SK-N-SH (cell line): ENCODE measurements at regions not wholly inside any gene's neighbourhood (a gene's known extent, or its start where the extent isn't known, plus 50 kb on each side); places are given as distances from the start of the nearest gene placed in this dataset.

ENCODE experiments used
- CTCF ChIA-PET: fragments of 300-600, 350-600 bp; formaldehyde crosslinking; extraction: SDS; loops from one replicate; lab custom pipeline; 2021; lab: Yijun Ruan, JAX
- POLR2A ChIA-PET: fragments of 350-600 bp; sonication (Branson Sonifier 250); formaldehyde crosslinking; extraction: SDS; loops from one replicate; lab custom pipeline; 2020; ENCODE audit warnings: antibody characterized with exemption, inconsistent platforms; lab: Yijun Ruan, JAX
- DNase-seq: peaks from one replicate; pipeline ENCODE4 v3.0.0; 2012
- H2AFZ ChIP-seq: fragments of 200-600 bp; sonication (generic); 2 replicates; pipeline ENCODE4 v1.8.1; 2016; ENCODE audit warnings: antibody characterized with exemption, mild to moderate bottlenecking, low read depth
- H3F3A ChIP-seq: fragments of 200-600 bp; sonication (generic); replicated peaks from 2 replicates; pipeline ENCODE3; 2016; ENCODE audit warnings: antibody characterized with exemption, mild to moderate bottlenecking; ENCODE audit not compliant: insufficient read depth
- H3K27ac ChIP-seq, 2 experiments: fragments of 200-500 bp in 1 of 2; fragments of 200-600 bp in 1 of 2; sonication (Bioruptor generic) in 1 of 2; sonication (generic), shearing (Covaris generic) in 1 of 2; 2 replicates each; pipeline versions ENCODE4 v1.5.1 to v1.6.1; 2014 to 2016; ENCODE audit warnings: low read depth in 2 of 2, inconsistent platforms in 1 of 2, low read length in 1 of 2, mild to moderate bottlenecking in 1 of 2, mixed read lengths in 1 of 2
- H3K27me3 ChIP-seq: fragments of 200-600 bp; sonication (generic), shearing (Covaris generic); 2 replicates; pipeline ENCODE4 v1.6.1; 2016; ENCODE audit warnings: mixed run types; ENCODE audit not compliant: insufficient read depth
- H3K36me3 ChIP-seq, 2 experiments: fragments of 200-500 bp in 1 of 2; fragments of 200-600 bp in 1 of 2; sonication (Bioruptor generic) in 1 of 2; sonication (generic) in 1 of 2; replicated peaks in 1 of 2; 2 replicates each; pipeline versions ENCODE3 to v1.5.1; 2014 to 2016; ENCODE audit warnings: low read length in 1 of 2, mild to moderate bottlenecking in 1 of 2; ENCODE audit not compliant: insufficient read depth in 2 of 2, control insufficient read depth in 1 of 2
- H3K4me1 ChIP-seq, 2 experiments: fragments of 200-500 bp in 1 of 2; fragments of 200-600 bp in 1 of 2; sonication (Bioruptor generic) in 1 of 2; sonication (generic), shearing (Covaris generic) in 1 of 2; 2 replicates each; pipeline versions ENCODE4 v1.5.1 to v1.6.1; 2014 to 2016; ENCODE audit warnings: low read depth in 1 of 2, low read length in 1 of 2, mixed run types in 1 of 2; ENCODE audit not compliant: insufficient read depth in 2 of 2, control insufficient read depth in 1 of 2
- H3K4me2 ChIP-seq: fragments of 200-600 bp; sonication (generic), shearing (Covaris generic); 2 replicates; pipeline ENCODE4 v1.6.1; 2017; ENCODE audit warnings: mixed run types
- H3K4me3 ChIP-seq, 2 experiments: fragments of 200-500 bp in 1 of 2; fragments of 200-600 bp in 1 of 2; sonication (Bioruptor generic) in 1 of 2; sonication (generic), shearing (Covaris generic) in 1 of 2; 2 replicates each; pipeline versions ENCODE4 v1.5.1 to v1.8.1; 2014 to 2016; ENCODE audit warnings: low read depth in 2 of 2, inconsistent platforms in 1 of 2, low read length in 1 of 2, mild to moderate bottlenecking in 1 of 2, mixed read lengths in 1 of 2, moderate library complexity in 1 of 2
- H3K79me2 ChIP-seq: fragments of 200-600 bp; sonication (generic); 2 replicates; pipeline ENCODE4 v1.8.1; 2017; ENCODE audit warnings: mild to moderate bottlenecking; ENCODE audit not compliant: insufficient read depth
- H3K9ac ChIP-seq: fragments of 200-600 bp; sonication (generic); 2 replicates; pipeline ENCODE4 v1.6.1; 2017; ENCODE audit warnings: mixed run types
- H3K9me2 ChIP-seq: fragments of 200-600 bp; sonication (generic); 2 replicates; pipeline ENCODE4 v1.6.1; 2017; ENCODE audit warnings: mixed run types
- H3K9me3 ChIP-seq: fragments of 200-600 bp; sonication (generic); 2 replicates; pipeline ENCODE4 v1.6.1; 2017; ENCODE audit warnings: mixed run types, mild to moderate bottlenecking, moderate library complexity
- H4K20me1 ChIP-seq: fragments of 200-600 bp; sonication (generic); 2 replicates; pipeline ENCODE4 v1.6.1; 2017; ENCODE audit warnings: mild to moderate bottlenecking, mixed run types; ENCODE audit not compliant: insufficient read depth
- EP300 ChIP-seq, 2 experiments: IDR thresholded peaks; 2 replicates each; pipeline versions ENCODE4 v1.4.0 to v1.6.1; 2012; ENCODE audit warnings: borderline replicate concordance in 1 of 2, low read depth in 1 of 2, low read length in 1 of 2
- FOXJ3 ChIP-seq: sonication (generic); formaldehyde crosslinking; IDR thresholded peaks from 2 replicates; pipeline ENCODE4 v1.5.1; 2020; ENCODE audit warnings: mild to moderate bottlenecking, missing genetic modification reagents
- FOXM1 ChIP-seq: IDR thresholded peaks from 2 replicates; pipeline ENCODE4 v1.4.0; 2012; ENCODE audit warnings: low read depth, mild to moderate bottlenecking
- MEF2A ChIP-seq: IDR thresholded peaks from 2 replicates; pipeline ENCODE4 v1.4.0; 2012; ENCODE audit warnings: low read depth, borderline replicate concordance
- RFX5 ChIP-seq: IDR thresholded peaks from 2 replicates; pipeline ENCODE4 v1.6.1; 2012; ENCODE audit warnings: mild to moderate bottlenecking, improper control_type of control experiment, low read length
- RXRA ChIP-seq: IDR thresholded peaks from 2 replicates; pipeline ENCODE4 v1.4.0; 2012; ENCODE audit warnings: low read depth, mild to moderate bottlenecking, borderline replicate concordance
- SIN3A ChIP-seq: IDR thresholded peaks from 2 replicates; pipeline ENCODE4 v1.6.1; 2012; ENCODE audit warnings: low read depth, mild to moderate bottlenecking, low read length, moderate library complexity, borderline replicate concordance
- TAF1 ChIP-seq: IDR thresholded peaks from 2 replicates; pipeline ENCODE4 v1.6.1; 2012; ENCODE audit warnings: low read depth, mild to moderate bottlenecking, low read length, moderate library complexity, borderline replicate concordance
- TEAD4 ChIP-seq: IDR thresholded peaks from 2 replicates; pipeline ENCODE4 v1.4.0; 2012; ENCODE audit warnings: mild to moderate bottlenecking, borderline replicate concordance; ENCODE audit not compliant: insufficient read depth
- YY1 ChIP-seq: IDR thresholded peaks from 2 replicates; pipeline ENCODE4 v1.4.0; 2012; ENCODE audit warnings: low read depth, mild to moderate bottlenecking
- WGBS: methylation state at CpG from one replicate; pipeline ENCODE4 v1.1.6; 2017; ENCODE audit warnings: low lambda C conversion rate; 5-methylcytosine and 5-hydroxymethylcytosine counted together
- TF ChIP-seq, protein P1 (sequence below): fragments of 200-600 bp; sonication (generic); IDR thresholded peaks from 2 replicates; pipeline ENCODE4 v1.6.1; 2017; ENCODE audit warnings: antibody characterized with exemption, mild to moderate bottlenecking, moderate library complexity
- TF ChIP-seq, protein P2 (sequence below): fragments of 150-350 bp; IDR thresholded peaks from 2 replicates; pipeline ENCODE4 v1.6.1; 2016; ENCODE audit warnings: mild to moderate bottlenecking, low read depth, low read length
- TF ChIP-seq, protein P3 (sequence below): IDR thresholded peaks from 2 replicates; pipeline ENCODE4 v1.4.0; 2012; ENCODE audit warnings: low read depth, borderline replicate concordance
- TF ChIP-seq, protein P4 (sequence below): IDR thresholded peaks from 2 replicates; pipeline ENCODE4; 2012

DNA sequence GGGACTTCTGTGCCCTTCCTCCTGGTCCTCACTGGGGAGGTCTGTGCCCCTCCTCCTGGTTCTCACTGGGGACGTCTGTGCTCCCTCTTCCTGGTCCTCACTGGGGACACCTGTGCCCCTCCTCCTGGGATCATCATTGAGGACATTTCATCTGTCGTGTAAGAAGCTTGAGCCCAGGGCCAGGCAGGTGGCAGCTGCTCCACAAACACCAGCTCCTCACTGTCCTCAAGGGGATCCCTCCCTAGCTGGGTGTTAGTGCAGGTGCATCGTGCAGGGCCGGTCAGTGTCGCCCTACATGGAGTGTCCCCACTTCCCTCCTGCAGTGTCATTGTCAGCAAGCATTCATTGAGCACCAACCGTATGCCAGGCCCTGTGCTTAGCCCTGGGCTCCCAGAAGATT, 312.7 kb downstream of the PTPRU start:
- Histone ChIP-seq H3K79me2 (no peaks in the 10 kb centered on the region), H3K36me3 (no peaks in the 10 kb centered on the region), H3K27me3 (no peaks in the 10 kb centered on the region), H3K4me1 (peaks cover 0 to 10% of the 10 kb centered on the region in 2 experiments; a peak in 1 of 4 replicates), H3K9me3 (no peaks in the 10 kb centered on the region), H2AFZ (no peak overlapping the region), H3F3A (no peaks in the 10 kb centered on the region), H3K9me2 (no peaks in the 10 kb centered on the region), H3K9ac (no peak overlapping the region), H3K4me3 (no peak overlapping the region), H4K20me1 (no peaks in the 10 kb centered on the region), H3K27ac (no peak overlapping the region), H3K4me2 (no peak overlapping the region)
- CTCF ChIA-PET = no interaction called here
- WGBS = 75% methylated on average over 2 of the region's 6 CpGs
- TF ChIP-seq MEF2A = no peak
- no peak for TF ChIP-seq FOXJ3
- POLR2A ChIA-PET = no interaction called here
- DNase-seq = no peak

DNA sequence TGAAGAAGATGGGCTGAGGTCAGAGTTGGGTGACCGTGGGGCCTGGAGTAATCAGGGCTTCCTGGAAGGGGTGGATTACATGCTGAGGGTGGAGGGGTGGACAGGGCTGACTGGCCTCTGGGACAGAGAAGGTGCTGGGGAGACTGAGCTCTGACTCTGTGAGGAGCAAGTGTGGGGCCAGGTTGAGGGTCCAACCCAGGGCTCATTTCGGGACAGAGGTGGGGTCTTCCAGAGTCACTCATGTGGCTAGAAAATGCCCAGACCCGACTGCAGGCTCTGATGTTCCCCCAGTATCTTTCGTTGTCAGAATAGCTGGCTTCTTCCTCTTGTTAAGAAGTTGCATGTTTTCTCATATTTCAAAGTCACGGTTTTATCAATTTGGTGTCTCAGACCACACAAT, 311.8 kb downstream of the PTPRU start:
- Histone ChIP-seq H3K9me3 (no peaks in the 10 kb centered on the region), H3K27me3 (no peaks in the 10 kb centered on the region), H3K9ac (no peak overlapping the region), H3F3A (no peaks in the 10 kb centered on the region), H3K79me2 (no peaks in the 10 kb centered on the region), H3K4me3 (no peak overlapping the region), H3K4me1 (peaks cover 0 to 10% of the 10 kb centered on the region in 2 experiments; a peak in 1 of 4 replicates), H3K4me2 (no peak overlapping the region), H3K27ac (no peak overlapping the region), H3K9me2 (no peaks in the 10 kb centered on the region), H4K20me1 (no peaks in the 10 kb centered on the region), H3K36me3 (no peaks in the 10 kb centered on the region), H2AFZ (no peak overlapping the region)
- POLR2A ChIA-PET = no interaction called here
- 32% methylated on average over 5 of the region's 5 CpGs for WGBS
- CTCF ChIA-PET = interaction anchor here (0.8 kb wide), 1 partner anchor 142 kb away, joined by 3 read pairs; no protein-coding TSS in a partner anchor
- DNase-seq = no peak
- TF ChIP-seq, protein P1, sequence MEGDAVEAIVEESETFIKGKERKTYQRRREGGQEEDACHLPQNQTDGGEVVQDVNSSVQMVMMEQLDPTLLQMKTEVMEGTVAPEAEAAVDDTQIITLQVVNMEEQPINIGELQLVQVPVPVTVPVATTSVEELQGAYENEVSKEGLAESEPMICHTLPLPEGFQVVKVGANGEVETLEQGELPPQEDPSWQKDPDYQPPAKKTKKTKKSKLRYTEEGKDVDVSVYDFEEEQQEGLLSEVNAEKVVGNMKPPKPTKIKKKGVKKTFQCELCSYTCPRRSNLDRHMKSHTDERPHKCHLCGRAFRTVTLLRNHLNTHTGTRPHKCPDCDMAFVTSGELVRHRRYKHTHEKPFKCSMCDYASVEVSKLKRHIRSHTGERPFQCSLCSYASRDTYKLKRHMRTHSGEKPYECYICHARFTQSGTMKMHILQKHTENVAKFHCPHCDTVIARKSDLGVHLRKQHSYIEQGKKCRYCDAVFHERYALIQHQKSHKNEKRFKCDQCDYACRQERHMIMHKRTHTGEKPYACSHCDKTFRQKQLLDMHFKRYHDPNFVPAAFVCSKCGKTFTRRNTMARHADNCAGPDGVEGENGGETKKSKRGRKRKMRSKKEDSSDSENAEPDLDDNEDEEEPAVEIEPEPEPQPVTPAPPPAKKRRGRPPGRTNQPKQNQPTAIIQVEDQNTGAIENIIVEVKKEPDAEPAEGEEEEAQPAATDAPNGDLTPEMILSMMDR = no peak
- TF ChIP-seq, protein P2, sequence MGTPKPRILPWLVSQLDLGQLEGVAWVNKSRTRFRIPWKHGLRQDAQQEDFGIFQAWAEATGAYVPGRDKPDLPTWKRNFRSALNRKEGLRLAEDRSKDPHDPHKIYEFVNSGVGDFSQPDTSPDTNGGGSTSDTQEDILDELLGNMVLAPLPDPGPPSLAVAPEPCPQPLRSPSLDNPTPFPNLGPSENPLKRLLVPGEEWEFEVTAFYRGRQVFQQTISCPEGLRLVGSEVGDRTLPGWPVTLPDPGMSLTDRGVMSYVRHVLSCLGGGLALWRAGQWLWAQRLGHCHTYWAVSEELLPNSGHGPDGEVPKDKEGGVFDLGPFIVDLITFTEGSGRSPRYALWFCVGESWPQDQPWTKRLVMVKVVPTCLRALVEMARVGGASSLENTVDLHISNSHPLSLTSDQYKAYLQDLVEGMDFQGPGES = no peak
- TF ChIP-seq, protein P3, sequence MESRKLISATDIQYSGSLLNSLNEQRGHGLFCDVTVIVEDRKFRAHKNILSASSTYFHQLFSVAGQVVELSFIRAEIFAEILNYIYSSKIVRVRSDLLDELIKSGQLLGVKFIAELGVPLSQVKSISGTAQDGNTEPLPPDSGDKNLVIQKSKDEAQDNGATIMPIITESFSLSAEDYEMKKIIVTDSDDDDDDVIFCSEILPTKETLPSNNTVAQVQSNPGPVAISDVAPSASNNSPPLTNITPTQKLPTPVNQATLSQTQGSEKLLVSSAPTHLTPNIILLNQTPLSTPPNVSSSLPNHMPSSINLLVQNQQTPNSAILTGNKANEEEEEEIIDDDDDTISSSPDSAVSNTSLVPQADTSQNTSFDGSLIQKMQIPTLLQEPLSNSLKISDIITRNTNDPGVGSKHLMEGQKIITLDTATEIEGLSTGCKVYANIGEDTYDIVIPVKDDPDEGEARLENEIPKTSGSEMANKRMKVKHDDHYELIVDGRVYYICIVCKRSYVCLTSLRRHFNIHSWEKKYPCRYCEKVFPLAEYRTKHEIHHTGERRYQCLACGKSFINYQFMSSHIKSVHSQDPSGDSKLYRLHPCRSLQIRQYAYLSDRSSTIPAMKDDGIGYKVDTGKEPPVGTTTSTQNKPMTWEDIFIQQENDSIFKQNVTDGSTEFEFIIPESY = no peak
- TF ChIP-seq TAF1 (no peak), RFX5 (no peak), FOXM1 (no peak), SIN3A (no peak), RXRA (no peak), TEAD4 (no peak), MEF2A (no peak), YY1 (no peak), EP300 (IDR thresholded peaks at IDR 0.05; ENCODE audit: borderline replicate concordance in 1 of 2, low read depth in 1 of 2, low read length in 1 of 2) (no peak)
- TF ChIP-seq, protein P4, sequence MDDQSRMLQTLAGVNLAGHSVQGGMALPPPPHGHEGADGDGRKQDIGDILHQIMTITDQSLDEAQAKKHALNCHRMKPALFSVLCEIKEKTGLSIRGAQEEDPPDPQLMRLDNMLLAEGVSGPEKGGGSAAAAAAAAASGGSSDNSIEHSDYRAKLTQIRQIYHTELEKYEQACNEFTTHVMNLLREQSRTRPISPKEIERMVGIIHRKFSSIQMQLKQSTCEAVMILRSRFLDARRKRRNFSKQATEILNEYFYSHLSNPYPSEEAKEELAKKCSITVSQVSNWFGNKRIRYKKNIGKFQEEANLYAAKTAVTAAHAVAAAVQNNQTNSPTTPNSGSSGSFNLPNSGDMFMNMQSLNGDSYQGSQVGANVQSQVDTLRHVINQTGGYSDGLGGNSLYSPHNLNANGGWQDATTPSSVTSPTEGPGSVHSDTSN = no peak
